Stimulated activated naive CD8-positive, alpha-beta T cell treated with anti-CD3 and anti-CD28 coated beads, Interleukin-15, amount 100 ng/mL, for 72 hours (primary cell): ENCODE measurements at regions not wholly inside any gene's neighbourhood (a gene's known extent, or its start where the extent isn't known, plus 50 kb on each side); places are given as distances from the start of the nearest gene placed in this dataset.
"Not testable (repeated sequence)": the region's sequence is repeated elsewhere in the genome, so short reads cannot be mapped to it uniquely, and the experiment has no call there.

Source experiments
- ATAC-seq: fragments of 150-1000 bp; cut with Tn5 transposase; 2 replicates; pipeline ENCODE4 v1.10.0; 2021; ENCODE audit warnings: mild to moderate bottlenecking, moderate library complexity
- DNase-seq, 2 donors: peaks; one replicate each; pipeline ENCODE4 v3.0.0; 2021 to 2022
- H3K27ac Mint-ChIP-seq, 2 donors: one replicate each; pipeline ENCODE4 v1.8.0; 2022; ENCODE audit warnings: mild to moderate bottlenecking in 2 of 2, mixed read lengths in 2 of 2, moderate library complexity in 2 of 2
- H3K27me3 Mint-ChIP-seq: one replicate; pipeline ENCODE4 v1.8.0; 2022; ENCODE audit warnings: mixed read lengths
- H3K4me1 Mint-ChIP-seq: one replicate; pipeline ENCODE4 v1.8.0; 2022; ENCODE audit warnings: mild to moderate bottlenecking, mixed read lengths
- H3K4me3 Mint-ChIP-seq, 2 donors: one replicate each; pipeline ENCODE4 v1.8.0; 2022; ENCODE audit warnings: mild to moderate bottlenecking in 2 of 2, mixed read lengths in 2 of 2, moderate library complexity in 1 of 2
- H3K9me3 Mint-ChIP-seq, 2 donors: one replicate each; pipeline ENCODE4 v1.8.0; 2022; ENCODE audit warnings: mixed read lengths in 2 of 2

DNA sequence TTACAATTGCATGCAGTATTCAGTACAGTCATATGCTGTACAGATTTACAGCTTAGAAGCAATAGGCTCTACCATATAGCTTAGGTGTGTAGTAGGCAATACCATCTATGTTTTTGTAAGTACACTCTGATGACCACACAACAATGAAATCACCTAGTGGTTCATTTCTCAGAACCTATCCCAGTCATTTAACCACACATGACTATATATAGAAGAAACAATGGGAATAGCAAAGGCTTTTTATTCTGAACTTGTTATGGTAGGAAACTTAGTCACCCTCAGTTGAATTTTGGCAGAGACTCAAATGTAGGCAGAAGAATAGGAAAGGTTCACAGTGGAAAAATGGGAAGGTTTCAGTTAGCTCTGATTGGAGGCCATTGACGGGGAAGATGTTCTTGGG is 1075.1 kb upstream of the MIR17HG start:
- no peak for DNase-seq
- Mint-ChIP-seq H3K4me3 (no peak overlapping the region), H3K27ac (no peak overlapping the region), H3K4me1 (no peaks in the 10 kb centered on the region), H3K9me3 (peaks cover 12 to 19% of the 10 kb centered on the region in 2 donors), H3K27me3 (no peaks in the 10 kb centered on the region)
- ATAC-seq: no peak

DNA sequence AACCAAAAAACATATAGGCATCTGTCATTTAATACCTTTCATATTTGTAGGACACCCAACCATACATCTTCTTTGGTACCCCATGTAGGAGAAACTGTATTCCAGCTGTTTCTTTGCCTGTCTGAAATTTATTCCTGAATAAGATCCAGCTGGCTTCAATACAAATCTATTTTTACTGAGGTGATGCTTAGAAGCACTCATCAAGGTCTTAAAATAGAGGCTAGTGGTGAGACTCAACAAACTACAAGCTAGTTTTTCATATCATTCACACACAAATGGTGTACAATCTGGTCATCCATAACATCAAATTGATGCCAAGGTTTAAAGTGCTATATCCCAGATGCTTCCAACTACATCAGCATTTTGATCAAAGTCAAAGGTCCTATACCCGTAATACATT is 1071.3 kb upstream of the MIR17HG start:
- no peak overlapping the region for H3K4me3 Mint-ChIP-seq
- DNase-seq (no peak), ATAC-seq (no peak)
- peaks cover 10 to 12% of the 10 kb centered on the region in 2 donors for H3K9me3 Mint-ChIP-seq
- H3K4me1 Mint-ChIP-seq: no peaks in the 10 kb centered on the region
- no peak overlapping the region for H3K27ac Mint-ChIP-seq
- no peaks in the 10 kb centered on the region for H3K27me3 Mint-ChIP-seq

DNA sequence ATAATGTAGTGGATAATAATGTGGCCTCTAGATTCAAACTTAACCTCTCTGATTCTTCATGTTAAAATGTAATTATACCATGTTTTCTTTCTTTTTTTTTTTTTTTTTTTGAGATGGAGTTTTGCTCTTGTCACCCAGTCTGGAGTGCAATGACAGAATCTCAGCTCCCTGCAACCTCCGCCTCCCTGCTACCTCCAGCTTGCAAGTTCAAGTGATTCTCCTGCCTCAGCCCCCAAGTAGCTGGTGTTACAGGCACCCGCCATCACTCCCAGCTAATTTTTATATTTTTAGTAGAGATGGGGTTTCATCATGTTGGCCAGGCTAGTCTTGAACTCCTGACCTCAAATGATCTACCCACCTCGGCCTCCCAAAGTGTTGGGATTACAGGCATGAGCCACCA is 1069.3 kb upstream of the MIR17HG start:
- not testable (repeated sequence) for H3K27ac Mint-ChIP-seq, H3K9me3 Mint-ChIP-seq, H3K27me3 Mint-ChIP-seq, H3K4me1 Mint-ChIP-seq, DNase-seq, ATAC-seq, H3K4me3 Mint-ChIP-seq

DNA sequence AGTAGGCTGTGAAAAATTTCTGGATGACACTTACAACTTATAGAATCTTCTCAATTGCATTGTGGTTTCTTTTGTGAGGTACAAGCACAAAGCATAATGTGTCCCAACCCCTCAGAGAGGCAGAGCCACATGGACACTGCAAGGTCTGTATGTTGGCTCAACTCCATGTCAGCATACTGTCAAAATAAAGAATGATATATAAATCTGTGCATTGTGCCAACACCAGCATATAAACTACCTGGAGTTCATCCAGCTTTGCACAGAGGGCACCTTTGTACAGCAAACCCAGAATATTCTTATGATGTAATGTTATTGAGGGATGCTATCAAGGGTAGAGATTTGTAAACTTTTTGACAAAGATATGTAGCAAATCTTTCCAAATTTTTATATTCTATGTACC is 1065.8 kb upstream of the MIR17HG start:
- no peak overlapping the region for H3K4me3 Mint-ChIP-seq
- no peak overlapping the region for H3K27ac Mint-ChIP-seq
- no peaks in the 10 kb centered on the region for H3K4me1 Mint-ChIP-seq
- no peaks in the 10 kb centered on the region for H3K27me3 Mint-ChIP-seq
- ATAC-seq: no peak
- peaks cover 0 to 5% of the 10 kb centered on the region in 2 donors for H3K9me3 Mint-ChIP-seq
- no peak for DNase-seq

DNA sequence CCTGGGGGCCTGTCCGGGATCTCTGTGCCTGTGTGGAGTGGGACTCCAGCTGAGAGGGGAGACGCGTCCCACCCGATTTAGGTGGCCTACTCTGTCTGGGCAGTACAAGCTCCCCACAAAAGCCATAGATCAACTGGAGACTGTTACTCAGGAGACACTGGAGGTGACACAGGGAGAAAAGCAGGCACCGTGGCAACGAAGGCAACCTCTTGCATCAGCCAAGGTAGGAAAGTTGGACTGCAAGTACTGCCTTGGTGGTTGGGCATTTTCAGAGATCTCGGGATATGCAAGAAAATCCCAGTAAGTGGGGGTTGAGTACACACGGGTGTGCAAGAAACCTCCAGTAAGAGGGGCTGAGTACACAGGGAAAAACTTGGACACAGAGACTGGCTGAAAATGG is 1060.0 kb upstream of the MIR17HG start:
- ATAC-seq (no peak), DNase-seq (no peak)
- peaks cover 10 to 25% of the 10 kb centered on the region in 2 donors for H3K9me3 Mint-ChIP-seq
- H3K27me3 Mint-ChIP-seq: no peaks in the 10 kb centered on the region
- no peak overlapping the region for H3K4me3 Mint-ChIP-seq
- H3K4me1 Mint-ChIP-seq: no peaks in the 10 kb centered on the region
- no peak overlapping the region for H3K27ac Mint-ChIP-seq

DNA sequence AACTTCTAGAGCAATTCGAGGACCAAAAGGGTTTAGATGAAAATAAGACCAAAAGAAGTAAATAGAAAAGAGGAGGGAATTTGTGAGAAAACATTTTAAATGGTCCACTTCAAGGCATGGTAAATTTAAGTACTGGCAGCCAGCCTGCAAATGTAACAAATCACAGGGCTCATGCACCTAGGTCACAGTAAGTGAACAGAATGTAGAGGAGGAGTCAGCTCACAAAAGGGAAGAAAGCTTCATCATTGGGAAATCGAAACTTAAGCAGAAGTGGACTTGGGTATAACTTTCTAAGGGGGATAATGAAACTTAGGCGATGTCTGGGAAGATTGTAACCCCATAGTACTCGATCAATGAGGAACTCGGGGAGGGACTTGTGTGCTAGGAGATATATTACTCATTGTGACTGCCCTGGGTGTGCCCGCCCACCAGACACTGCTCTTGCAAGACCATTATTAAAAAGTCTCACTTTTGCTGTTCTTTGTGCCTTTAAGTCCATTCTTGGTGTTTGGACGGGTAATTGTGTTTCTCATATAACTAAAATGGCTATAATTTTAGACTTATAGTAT is 1053.6 kb upstream of the MIR17HG start:
- H3K4me1 Mint-ChIP-seq: no peaks in the 10 kb centered on the region
- H3K27ac Mint-ChIP-seq: no peak overlapping the region
- peaks cover 5 to 15% of the 10 kb centered on the region in 2 donors for H3K9me3 Mint-ChIP-seq
- H3K4me3 Mint-ChIP-seq: no peak overlapping the region
- ATAC-seq (no peak), DNase-seq (no peak)
- H3K27me3 Mint-ChIP-seq: no peaks in the 10 kb centered on the region

DNA sequence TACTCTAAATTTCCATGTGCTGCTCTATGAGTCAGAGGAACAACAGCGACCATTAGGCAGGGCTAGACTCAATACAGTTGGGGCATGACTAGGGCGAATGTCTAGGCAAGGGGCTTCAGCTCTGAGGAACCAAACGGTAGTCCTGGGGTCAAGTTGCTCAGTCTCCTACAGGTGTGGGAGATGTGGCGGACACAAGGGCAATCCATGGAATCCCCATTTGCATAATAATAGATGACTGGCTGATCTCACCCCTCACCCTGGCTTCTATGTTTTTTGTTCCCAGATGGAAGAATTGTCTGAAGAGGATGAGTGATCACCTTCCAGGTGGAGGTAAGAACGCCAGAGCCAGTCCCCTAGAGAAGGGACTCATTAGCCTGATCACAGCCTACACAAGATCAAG is 1048.2 kb upstream of the MIR17HG start:
- H3K4me1 Mint-ChIP-seq: no peaks in the 10 kb centered on the region
- ATAC-seq (no peak), DNase-seq (no peak)
- H3K9me3 Mint-ChIP-seq: peaks cover 7 to 8% of the 10 kb centered on the region in 2 donors
- no peaks in the 10 kb centered on the region for H3K27me3 Mint-ChIP-seq
- no peak overlapping the region for H3K4me3 Mint-ChIP-seq
- H3K27ac Mint-ChIP-seq: no peak overlapping the region

DNA sequence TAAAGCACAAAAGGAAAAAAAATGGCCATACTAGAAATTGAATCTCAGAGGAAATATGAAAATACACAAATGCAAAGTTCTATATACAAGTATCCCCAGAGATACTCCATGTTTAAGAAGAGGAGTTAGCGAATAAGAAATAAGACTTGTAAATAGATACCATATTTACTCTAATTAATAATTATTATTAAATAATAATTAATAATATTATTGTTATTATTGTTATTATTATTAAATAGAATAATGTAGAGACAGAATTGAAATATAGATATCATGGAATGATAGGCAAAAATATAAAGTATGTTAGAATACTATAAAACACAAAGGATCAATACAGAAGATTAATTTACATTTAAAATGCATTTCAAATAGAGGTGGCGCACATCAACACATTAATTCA is 1047.5 kb upstream of the MIR17HG start:
- Mint-ChIP-seq H3K27ac (no peak overlapping the region), H3K9me3 (peaks cover 7 to 8% of the 10 kb centered on the region in 2 donors), H3K4me3 (no peak overlapping the region), H3K4me1 (no peaks in the 10 kb centered on the region), H3K27me3 (no peaks in the 10 kb centered on the region)
- DNase-seq (no peak), ATAC-seq (no peak)

DNA sequence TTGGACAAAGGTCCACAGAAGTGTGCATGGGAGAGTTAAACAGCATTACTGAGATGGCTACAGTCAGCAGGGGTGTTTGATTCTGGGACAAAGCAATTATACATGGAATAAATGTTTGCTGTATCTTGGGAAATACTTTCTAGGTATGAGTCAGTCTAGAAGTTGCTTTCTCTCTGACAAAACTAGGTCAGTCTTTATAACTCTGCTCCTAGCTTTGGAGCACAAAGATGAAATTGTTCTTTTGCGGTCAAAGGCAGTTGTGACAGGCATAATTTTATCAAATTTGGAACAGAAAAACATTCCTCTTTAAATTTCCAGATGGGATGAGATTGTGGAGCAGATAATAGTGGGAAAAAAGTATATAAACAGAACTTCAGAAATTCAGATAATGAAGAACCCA is 1045.4 kb upstream of the MIR17HG start:
- Mint-ChIP-seq H3K4me1 (no peaks in the 10 kb centered on the region), H3K9me3 (peaks cover 7 to 14% of the 10 kb centered on the region in 2 donors), H3K27me3 (no peaks in the 10 kb centered on the region), H3K27ac (no peak overlapping the region), H3K4me3 (no peak overlapping the region)
- DNase-seq (no peak), ATAC-seq (no peak)

DNA sequence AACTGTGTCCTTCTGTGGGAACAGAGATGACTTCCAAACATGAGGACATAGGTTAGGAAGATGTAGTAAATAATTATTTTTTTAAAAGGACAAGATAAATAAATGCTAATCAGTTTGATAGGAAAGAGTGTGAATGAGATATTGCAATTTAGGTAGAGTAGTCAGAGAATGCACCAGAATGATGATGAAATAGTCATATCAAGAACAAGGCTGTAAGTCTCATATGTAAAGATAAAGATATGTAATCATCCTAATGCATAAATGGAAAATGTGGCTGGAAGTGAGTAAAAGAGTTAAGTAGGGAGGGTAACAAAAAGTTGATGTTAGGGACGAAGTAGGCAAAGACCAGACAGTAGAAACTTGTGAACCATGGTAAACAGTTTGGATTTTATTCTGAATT is 1041.7 kb upstream of the MIR17HG start:
- H3K9me3 Mint-ChIP-seq: peaks cover 7 to 9% of the 10 kb centered on the region in 2 donors
- H3K27me3 Mint-ChIP-seq: no peaks in the 10 kb centered on the region
- H3K4me1 Mint-ChIP-seq: no peaks in the 10 kb centered on the region

DNA sequence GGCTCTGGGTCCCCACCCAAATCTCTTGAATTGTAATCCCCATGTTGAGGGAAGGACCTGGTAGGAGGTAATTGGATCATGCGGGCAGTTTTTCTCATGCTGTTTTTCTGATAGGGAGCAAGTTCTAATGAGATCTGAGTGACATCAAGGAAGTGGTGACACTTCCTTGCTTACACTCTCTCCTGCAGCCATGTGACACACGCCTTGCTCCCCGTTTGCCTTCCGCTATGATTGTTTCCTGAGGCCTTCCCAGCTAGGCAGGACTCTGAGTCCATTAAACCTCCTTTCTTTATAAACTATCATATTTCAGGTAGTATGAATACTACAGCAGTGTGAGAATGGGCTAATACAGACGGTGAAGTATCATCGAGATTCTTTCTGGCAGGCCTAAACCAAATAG is 1040.4 kb upstream of the MIR17HG start:
- DNase-seq: no peak
- Mint-ChIP-seq H3K27me3 (no peaks in the 10 kb centered on the region), H3K9me3 (peaks cover 7 to 9% of the 10 kb centered on the region in 2 donors), H3K4me3 (no peak overlapping the region), H3K4me1 (no peaks in the 10 kb centered on the region), H3K27ac (no peak overlapping the region)
- no peak for ATAC-seq

More for the DNA sequence above, 1041.7 kb upstream of the MIR17HG start:
- DNase-seq (no peak), ATAC-seq (no peak)
- no peak overlapping the region for H3K4me3 Mint-ChIP-seq
- H3K27ac Mint-ChIP-seq: no peak overlapping the region

DNA sequence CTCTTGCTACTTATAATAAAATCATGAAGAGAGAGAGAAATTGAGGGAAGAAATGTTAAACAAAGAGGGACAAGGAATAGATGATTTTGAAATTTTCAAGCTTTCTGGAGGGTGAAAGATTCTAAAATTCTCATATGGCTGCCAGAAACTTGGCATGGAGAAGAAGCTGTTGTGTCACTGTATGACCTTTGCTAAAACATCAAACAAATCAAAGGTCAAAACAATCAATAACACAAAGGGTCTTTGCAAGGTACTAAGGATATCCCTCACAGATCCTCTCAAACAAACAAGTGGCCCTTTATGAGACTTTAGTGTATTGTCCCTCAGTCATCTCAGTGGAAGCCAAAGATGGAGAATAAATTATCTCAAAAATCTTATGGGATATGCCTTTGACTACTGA is 1039.2 kb upstream of the MIR17HG start:
- H3K4me3 Mint-ChIP-seq: no peak overlapping the region
- H3K27ac Mint-ChIP-seq: no peak overlapping the region
- DNase-seq (no peak), ATAC-seq (no peak)
- no peaks in the 10 kb centered on the region for H3K27me3 Mint-ChIP-seq
- no peaks in the 10 kb centered on the region for H3K4me1 Mint-ChIP-seq
- peaks cover 7 to 9% of the 10 kb centered on the region in 2 donors for H3K9me3 Mint-ChIP-seq

DNA sequence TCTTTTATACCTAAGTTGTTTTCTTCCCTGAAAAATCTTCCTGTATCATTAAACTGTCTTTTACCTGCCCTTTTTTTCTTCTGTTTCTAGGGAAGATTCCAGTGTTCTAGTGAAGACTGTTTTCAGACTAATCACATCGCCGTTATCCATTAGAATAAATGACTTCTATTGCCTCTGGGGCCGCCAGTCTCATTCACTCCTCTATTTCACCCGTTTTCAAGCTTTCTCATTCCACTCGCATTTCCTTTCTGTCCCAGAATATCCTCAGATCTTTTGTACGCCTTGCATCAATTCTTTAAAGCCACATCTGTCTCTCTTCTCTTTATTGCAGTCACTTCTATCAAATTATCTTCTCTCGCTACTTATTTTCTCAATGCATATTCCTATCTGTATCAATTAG is 1035.6 kb upstream of the MIR17HG start:
- Mint-ChIP-seq H3K4me1 (no peaks in the 10 kb centered on the region), H3K9me3 (peaks cover 0 to 5% of the 10 kb centered on the region in 2 donors), H3K4me3 (no peak overlapping the region), H3K27me3 (no peaks in the 10 kb centered on the region), H3K27ac (no peak overlapping the region)
- DNase-seq (no peak), ATAC-seq (no peak)

DNA sequence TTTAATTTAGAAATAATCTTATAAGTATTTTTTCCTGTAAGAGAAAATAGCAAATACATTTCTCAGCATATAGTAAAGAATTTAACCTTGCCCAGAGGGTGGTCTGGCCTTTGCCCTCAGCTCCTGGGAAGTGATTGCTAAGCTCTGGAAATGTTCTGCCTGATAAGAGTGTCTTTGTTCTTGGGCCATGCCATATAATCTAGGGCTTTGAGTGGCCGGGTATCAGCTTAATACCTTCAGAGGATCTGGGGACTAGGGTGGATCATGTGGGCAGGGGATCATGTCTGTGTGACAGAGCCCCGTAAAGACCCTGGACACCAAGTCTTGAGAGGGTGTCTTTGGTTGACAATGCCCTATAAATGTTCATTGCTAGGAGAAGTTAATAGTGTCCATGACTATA is 1032.4 kb upstream of the MIR17HG start:
- no peak for ATAC-seq
- H3K27me3 Mint-ChIP-seq: no peaks in the 10 kb centered on the region

DNA sequence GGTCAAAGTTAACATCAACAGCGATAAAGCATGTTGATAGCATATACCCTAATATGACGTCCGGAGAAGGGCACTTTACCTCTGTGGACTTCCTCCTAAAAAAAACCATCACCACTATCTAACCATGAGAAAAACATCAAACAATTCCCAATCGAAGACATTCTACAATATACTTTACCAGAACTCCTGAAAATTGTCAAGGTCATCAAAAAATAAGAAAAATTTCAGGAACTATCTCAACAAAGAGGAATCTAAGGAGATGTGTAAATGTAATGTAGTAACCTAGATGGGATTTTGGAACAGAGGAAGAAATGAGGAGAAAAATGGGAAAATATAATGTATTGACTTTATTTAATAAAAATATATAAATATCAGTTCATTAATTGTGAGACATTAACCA is 1026.8 kb upstream of the MIR17HG start:
- no peaks in the 10 kb centered on the region for H3K27me3 Mint-ChIP-seq
- no peak overlapping the region for H3K4me3 Mint-ChIP-seq
- no peaks in the 10 kb centered on the region for H3K4me1 Mint-ChIP-seq
- H3K27ac Mint-ChIP-seq: no peak overlapping the region
- ATAC-seq: no peak
- no peak for DNase-seq
- no peaks in the 10 kb centered on the region for H3K9me3 Mint-ChIP-seq

More for the DNA sequence above, 1032.4 kb upstream of the MIR17HG start:
- peaks cover 0 to 5% of the 10 kb centered on the region in 2 donors for H3K9me3 Mint-ChIP-seq
- H3K4me1 Mint-ChIP-seq: no peaks in the 10 kb centered on the region
- H3K27ac Mint-ChIP-seq: no peak overlapping the region
- H3K4me3 Mint-ChIP-seq: no peak overlapping the region
- no peak for DNase-seq

DNA sequence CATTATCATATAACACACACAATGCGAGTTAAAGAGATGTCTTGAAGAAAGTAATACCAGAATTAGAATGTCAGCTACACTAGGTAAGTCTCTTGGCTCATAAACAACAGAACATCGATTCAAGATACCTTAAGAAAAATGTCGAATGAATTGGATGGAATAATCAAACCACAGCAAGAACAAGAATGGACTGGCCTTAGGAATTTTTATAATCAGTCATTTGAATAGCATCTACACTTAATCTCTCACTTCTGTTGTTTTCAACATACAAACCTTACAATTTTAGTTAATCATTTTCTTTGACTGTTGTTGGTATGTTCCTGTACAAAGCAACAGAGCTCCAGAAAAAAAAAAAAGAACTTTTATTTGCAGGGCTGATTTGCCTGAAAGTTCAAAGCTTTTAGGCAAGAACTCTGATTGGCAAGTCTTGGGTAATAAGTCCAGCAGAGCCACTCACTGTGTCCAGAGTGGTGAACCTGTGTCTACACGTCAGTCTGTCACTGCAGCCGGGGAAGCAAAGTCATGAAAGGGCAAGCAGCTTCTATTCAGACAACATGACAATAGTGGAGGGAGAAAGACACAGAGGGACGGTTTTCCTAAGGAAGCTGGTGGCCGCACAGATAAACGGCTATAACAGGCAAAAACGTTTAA is 1026.1 kb upstream of the MIR17HG start:
- Mint-ChIP-seq H3K9me3 (no peaks in the 10 kb centered on the region), H3K27ac (no peak overlapping the region), H3K4me1 (no peaks in the 10 kb centered on the region), H3K27me3 (no peaks in the 10 kb centered on the region), H3K4me3 (no peak overlapping the region)
- DNase-seq: no peak
- ATAC-seq: no peak

DNA sequence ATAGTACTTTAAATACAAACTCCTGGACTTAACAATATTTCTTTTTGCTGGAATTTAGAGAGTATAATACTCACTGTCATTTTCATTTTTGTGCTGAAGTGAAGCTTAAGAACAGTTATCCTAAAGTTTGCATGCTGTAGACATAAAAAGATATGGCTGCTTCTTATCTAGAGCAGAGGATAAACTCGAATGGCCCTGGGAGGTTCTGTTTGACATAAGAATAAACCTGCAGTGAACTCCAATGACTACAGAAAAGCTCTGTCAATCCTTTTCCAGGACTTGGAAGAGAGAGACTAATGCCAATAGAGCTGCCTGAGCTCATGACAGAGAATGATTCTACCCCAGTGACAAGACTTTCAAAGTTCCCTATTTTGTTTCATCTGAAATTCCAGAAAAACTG is 1017.8 kb upstream of the MIR17HG start:
- Mint-ChIP-seq H3K4me1 (no peaks in the 10 kb centered on the region), H3K27ac (no peak overlapping the region), H3K9me3 (no peaks in the 10 kb centered on the region), H3K4me3 (no peak overlapping the region), H3K27me3 (no peaks in the 10 kb centered on the region)
- ATAC-seq (no peak), DNase-seq (no peak)
